HEK293 (cell line): ENCODE measurements at regions not wholly inside any gene's neighbourhood (a gene's known extent, or its start where the extent isn't known, plus 50 kb on each side); places are given as distances from the start of the nearest gene placed in this dataset.
A peak's percentile ranks its signal among the peaks of the same experiment; 100 is the strongest.

Experiments used
- CTCF ChIA-PET: fragments of 350-600 bp; formaldehyde crosslinking; extraction: SDS; loops from one replicate; lab custom pipeline; 2021; ENCODE audit warnings: antibody characterized with exemption; lab: Yijun Ruan, JAX
- POLR2A ChIA-PET: fragments of 300-600 bp; formaldehyde crosslinking; extraction: SDS; loops from one replicate; lab custom pipeline; 2020; ENCODE audit warnings: antibody characterized with exemption, inconsistent platforms; lab: Yijun Ruan, JAX
- H3K27ac ChIP-seq: fragments of 200-500 bp; sonication (Bioruptor generic); 2 replicates; pipeline ENCODE4 v1.5.1; 2014; ENCODE audit warnings: low read depth, low read length, control low read depth, inconsistent platforms; ENCODE audit errors: extremely low read depth
- H3K36me3 ChIP-seq, 2 experiments: fragments of 200-500 bp in 1 of 2; sonication (Bioruptor generic) in 1 of 2; 1 replicate in 1 of 2; 2 replicates in 1 of 2; pipeline ENCODE4 v1.5.1; 2014 to 2017; ENCODE audit warnings: inconsistent platforms in 2 of 2, low read length in 2 of 2; ENCODE audit not compliant: control insufficient read depth in 2 of 2, insufficient read depth in 1 of 2
- H3K4me1 ChIP-seq: fragments of 200-500 bp; sonication (Bioruptor generic); 2 replicates; pipeline ENCODE4 v1.5.1; 2014; ENCODE audit warnings: mild to moderate bottlenecking, low read length, inconsistent platforms; ENCODE audit not compliant: control insufficient read depth, insufficient read depth
- H3K4me3 ChIP-seq: 2 replicates; pipeline ENCODE4 v1.5.1; 2011; ENCODE audit warnings: low read depth, mild to moderate bottlenecking, control low read depth, low read length, moderate library complexity
- H3K9me3 ChIP-seq: fragments of 200-500 bp; sonication (Bioruptor generic); 2 replicates; pipeline ENCODE4 v1.5.1; 2014; ENCODE audit warnings: low read depth, low read length, inconsistent platforms; ENCODE audit not compliant: control insufficient read depth, insufficient read depth
- BCL11B ChIP-seq: fragments of 450-650 bp; formaldehyde crosslinking; IDR thresholded peaks from 2 replicates; pipeline ENCODE4 v1.5.1; 2016; ENCODE audit warnings: low read depth, missing biosample characterization, missing genetic modification characterization
- GLI4 ChIP-seq: fragments of 450-650 bp; formaldehyde crosslinking; IDR thresholded peaks from 2 replicates; pipeline ENCODE4 v1.5.1; 2016; ENCODE audit warnings: missing biosample characterization, missing genetic modification characterization
- OVOL3 ChIP-seq: fragments of 450-650 bp; formaldehyde crosslinking; IDR thresholded peaks from 2 replicates; pipeline ENCODE4 v1.5.1; 2016; ENCODE audit warnings: missing biosample characterization, missing genetic modification characterization
- PRDM6 ChIP-seq: fragments of 450-650 bp; formaldehyde crosslinking; IDR thresholded peaks from 2 replicates; pipeline ENCODE4 v1.5.1; 2017; ENCODE audit warnings: missing biosample characterization, missing genetic modification characterization
- SP7 ChIP-seq: fragments of 450-650 bp; formaldehyde crosslinking; IDR thresholded peaks from 2 replicates; pipeline ENCODE4 v1.5.1; 2016; ENCODE audit warnings: missing biosample characterization, missing genetic modification characterization
- ZEB2 ChIP-seq: fragments of 450-650 bp; formaldehyde crosslinking; IDR thresholded peaks from 2 replicates; pipeline ENCODE4 v1.5.1; 2016; ENCODE audit warnings: missing biosample characterization, missing genetic modification characterization
- ZFHX2 ChIP-seq: fragments of 450-650 bp; formaldehyde crosslinking; conservative IDR thresholded peaks from 2 replicates; pipeline ENCODE4 v1.5.1; 2016; ENCODE audit warnings: missing biosample characterization, missing genetic modification characterization
- ZNF10 ChIP-seq: fragments of 450-650 bp; formaldehyde crosslinking; IDR thresholded peaks from 2 replicates; pipeline ENCODE4 v1.5.1; 2017; ENCODE audit warnings: missing biosample characterization, missing genetic modification characterization
- ZNF140 ChIP-seq: fragments of 450-650 bp; formaldehyde crosslinking; IDR thresholded peaks from 2 replicates; pipeline ENCODE4 v1.5.1; 2016; ENCODE audit warnings: missing biosample characterization, missing genetic modification characterization
- ZNF184 ChIP-seq: fragments of 450-650 bp; IDR thresholded peaks from 2 replicates; pipeline ENCODE4 v1.5.1; 2018; ENCODE audit warnings: missing biosample characterization, mild to moderate bottlenecking, missing genetic modification characterization
- ZNF266 ChIP-seq: fragments of 450-650 bp; formaldehyde crosslinking; IDR thresholded peaks from 2 replicates; pipeline ENCODE4 v1.5.1; 2016; ENCODE audit warnings: missing biosample characterization, missing genetic modification characterization, low read depth
- ZNF48 ChIP-seq: fragments of 450-650 bp; formaldehyde crosslinking; IDR thresholded peaks from 2 replicates; pipeline ENCODE4 v1.5.1; 2016; ENCODE audit warnings: missing biosample characterization, missing genetic modification characterization
- ZNF629 ChIP-seq: fragments of 450-650 bp; formaldehyde crosslinking; IDR thresholded peaks from 2 replicates; pipeline ENCODE4 v1.5.1; 2017; ENCODE audit warnings: missing biosample characterization, missing genetic modification characterization
- ZNF670 ChIP-seq: fragments of 450-650 bp; formaldehyde crosslinking; IDR thresholded peaks from 2 replicates; pipeline ENCODE4 v1.5.1; 2016; ENCODE audit warnings: missing biosample characterization, missing genetic modification characterization, low read depth
- ZNF701 ChIP-seq: fragments of 450-650 bp; formaldehyde crosslinking; IDR thresholded peaks from 2 replicates; pipeline ENCODE4 v1.5.1; 2016; ENCODE audit warnings: missing biosample characterization, missing genetic modification characterization
- ZNF785 ChIP-seq: fragments of 450-650 bp; formaldehyde crosslinking; IDR thresholded peaks from 2 replicates; pipeline ENCODE4 v1.5.1; 2016; ENCODE audit warnings: missing biosample characterization, missing genetic modification characterization
- ZNF843 ChIP-seq: fragments of 450-650 bp; formaldehyde crosslinking; IDR thresholded peaks from 2 replicates; pipeline ENCODE4 v1.5.1; 2016; ENCODE audit warnings: missing biosample characterization, missing genetic modification characterization
- ZSCAN30 ChIP-seq: fragments of 450-650 bp; IDR thresholded peaks from 2 replicates; pipeline ENCODE4 v1.5.1; 2018; ENCODE audit warnings: missing biosample characterization, mild to moderate bottlenecking, missing genetic modification characterization, moderate library complexity
- TF ChIP-seq, protein P1 (sequence below): fragments of 450-650 bp; formaldehyde crosslinking; IDR thresholded peaks from 2 replicates; pipeline ENCODE4 v1.5.1; 2016; ENCODE audit warnings: missing biosample characterization, missing genetic modification characterization
- TF ChIP-seq, protein P2 (sequence below): fragments of 450-650 bp; formaldehyde crosslinking; IDR thresholded peaks from 2 replicates; pipeline ENCODE4 v1.5.1; 2016; ENCODE audit warnings: missing biosample characterization, missing genetic modification characterization, low read depth

DNA sequence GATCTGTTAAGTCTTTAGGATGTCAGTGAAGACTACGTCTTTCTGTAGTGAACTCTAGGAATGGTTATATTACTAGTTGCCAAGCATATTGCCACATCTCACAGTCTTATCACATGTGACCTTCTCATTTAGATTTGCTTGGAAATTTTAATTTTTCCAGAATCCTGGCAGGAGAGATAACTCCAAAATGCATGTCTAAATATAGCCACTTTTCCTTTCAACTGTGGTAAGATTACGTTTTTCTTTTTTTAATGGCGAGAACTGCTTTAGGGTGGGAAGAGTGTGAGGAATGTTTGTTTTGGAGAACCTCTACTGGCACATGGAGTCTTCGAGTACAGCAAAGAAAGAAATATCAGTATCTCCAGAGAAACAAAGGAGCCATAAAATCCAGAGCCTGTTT is 91.7 kb upstream of the ADAMTSL1 start:
- Histone ChIP-seq H3K4me3 (no peak overlapping the region), H3K4me1 (peaks cover 3% of the 10 kb centered on the region; the same call in 1 of the 2 replicates), H3K36me3 (no peaks in the 10 kb centered on the region), H3K27ac (no peak overlapping the region), H3K9me3 (no peaks in the 10 kb centered on the region)
- POLR2A ChIA-PET = no interaction called here
- TF ChIP-seq SP7 (tag by site-specific recombination) (no peak), ZNF184 (tag by site-specific recombination) (no peak), ZNF10 (tag by site-specific recombination) (no peak), ZNF670 (tag by site-specific recombination) (no peak), ZNF140 (tag by site-specific recombination) (no peak), BCL11B (tag by site-specific recombination) (no peak), ZNF701 (tag by site-specific recombination) (no peak), GLI4 (tag by site-specific recombination) (no peak), OVOL3 (tag by site-specific recombination) (no peak), ZNF48 (tag by site-specific recombination) (no peak), ZFHX2 (tag by site-specific recombination) (no peak), ZNF629 (tag by site-specific recombination) (no peak), ZEB2 (tag by site-specific recombination) (no peak), ZNF785 (tag by site-specific recombination) (no peak), ZSCAN30 (tag by site-specific recombination) (no peak), ZNF266 (no peak), ZNF843 (tag by site-specific recombination) (no peak)
- TF ChIP-seq, protein P1, sequence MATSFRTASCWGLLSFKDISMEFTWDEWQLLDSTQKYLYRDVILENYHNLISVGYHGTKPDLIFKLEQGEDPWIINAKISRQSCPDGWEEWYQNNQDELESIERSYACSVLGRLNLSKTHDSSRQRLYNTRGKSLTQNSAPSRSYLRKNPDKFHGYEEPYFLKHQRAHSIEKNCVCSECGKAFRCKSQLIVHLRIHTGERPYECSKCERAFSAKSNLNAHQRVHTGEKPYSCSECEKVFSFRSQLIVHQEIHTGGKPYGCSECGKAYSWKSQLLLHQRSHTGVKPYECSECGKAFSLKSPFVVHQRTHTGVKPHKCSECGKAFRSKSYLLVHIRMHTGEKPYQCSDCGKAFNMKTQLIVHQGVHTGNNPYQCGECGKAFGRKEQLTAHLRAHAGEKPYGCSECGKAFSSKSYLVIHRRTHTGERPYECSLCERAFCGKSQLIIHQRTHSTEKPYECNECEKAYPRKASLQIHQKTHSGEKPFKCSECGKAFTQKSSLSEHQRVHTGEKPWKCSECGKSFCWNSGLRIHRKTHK (tag by site-specific recombination) = no peak
- TF ChIP-seq, protein P2, sequence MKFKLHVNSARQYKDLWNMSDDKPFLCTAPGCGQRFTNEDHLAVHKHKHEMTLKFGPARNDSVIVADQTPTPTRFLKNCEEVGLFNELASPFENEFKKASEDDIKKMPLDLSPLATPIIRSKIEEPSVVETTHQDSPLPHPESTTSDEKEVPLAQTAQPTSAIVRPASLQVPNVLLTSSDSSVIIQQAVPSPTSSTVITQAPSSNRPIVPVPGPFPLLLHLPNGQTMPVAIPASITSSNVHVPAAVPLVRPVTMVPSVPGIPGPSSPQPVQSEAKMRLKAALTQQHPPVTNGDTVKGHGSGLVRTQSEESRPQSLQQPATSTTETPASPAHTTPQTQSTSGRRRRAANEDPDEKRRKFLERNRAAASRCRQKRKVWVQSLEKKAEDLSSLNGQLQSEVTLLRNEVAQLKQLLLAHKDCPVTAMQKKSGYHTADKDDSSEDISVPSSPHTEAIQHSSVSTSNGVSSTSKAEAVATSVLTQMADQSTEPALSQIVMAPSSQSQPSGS (tag by site-specific recombination) = no peak
- CTCF ChIA-PET = no interaction called here

DNA sequence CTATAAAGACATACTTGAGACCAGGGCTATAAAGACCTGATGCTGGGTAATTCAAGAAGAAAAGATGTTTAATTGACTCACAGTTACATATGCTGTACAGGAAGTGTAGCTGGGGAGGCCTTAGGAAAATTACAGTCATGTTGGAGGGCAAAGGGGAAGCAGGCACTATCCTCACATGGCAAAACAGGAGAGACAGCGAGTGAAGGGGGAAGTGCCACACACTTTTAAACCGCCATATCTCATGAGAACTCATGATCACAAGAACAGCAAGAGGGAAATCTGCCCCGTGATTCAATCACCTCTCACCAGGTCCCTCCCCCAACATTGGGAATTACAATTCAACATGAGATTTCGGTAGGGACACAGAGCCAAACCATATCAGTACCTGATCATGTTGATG is 89.9 kb upstream of the ADAMTSL1 start:
- Histone ChIP-seq H3K27ac (no peak overlapping the region), H3K4me3 (no peak overlapping the region), H3K4me1 (peaks cover 3% of the 10 kb centered on the region; the same call in 1 of the 2 replicates), H3K36me3 (no peaks in the 10 kb centered on the region), H3K9me3 (no peaks in the 10 kb centered on the region)
- CTCF ChIA-PET = no interaction called here
- POLR2A ChIA-PET = no interaction called here
- TF ChIP-seq GLI4 (tag by site-specific recombination) = no peak

GRCh38 chr9:18385696-18386490 is 88.1 kb upstream of the ADAMTSL1 start:
- ChIA-PET POLR2A (no interaction called here), CTCF (interaction anchor here (0.6 kb wide), 2 partner anchors 59 to 421 kb away, joined by 3 read pairs; no protein-coding TSS in a partner anchor)
- H3K27ac ChIP-seq = no peak overlapping the region
- TF ChIP-seq PRDM6 (0 out of 2 replicates have a peak, but pooled peaks have one; percentile 20), ZFHX2 (tag by site-specific recombination) (no peak)
- no peaks in the 10 kb centered on the region for H3K9me3 ChIP-seq
- H3K36me3 ChIP-seq = no peaks in the 10 kb centered on the region
- peaks cover 3% of the 10 kb centered on the region; the same call in 1 of the 2 replicates for H3K4me1 ChIP-seq
- no peak overlapping the region for H3K4me3 ChIP-seq
